CD4-positive, alpha-beta T cell treated with Interleukin-21 for 1 hour (primary cell): ENCODE measurements at regions not wholly inside any gene's neighbourhood (a gene's known extent, or its start where the extent isn't known, plus 50 kb on each side); places are given as distances from the start of the nearest gene placed in this dataset.

ENCODE experiments used
- DNase-seq: peaks from one replicate; pipeline ENCODE4 v3.0.0-alpha.2; 2020

DNA sequence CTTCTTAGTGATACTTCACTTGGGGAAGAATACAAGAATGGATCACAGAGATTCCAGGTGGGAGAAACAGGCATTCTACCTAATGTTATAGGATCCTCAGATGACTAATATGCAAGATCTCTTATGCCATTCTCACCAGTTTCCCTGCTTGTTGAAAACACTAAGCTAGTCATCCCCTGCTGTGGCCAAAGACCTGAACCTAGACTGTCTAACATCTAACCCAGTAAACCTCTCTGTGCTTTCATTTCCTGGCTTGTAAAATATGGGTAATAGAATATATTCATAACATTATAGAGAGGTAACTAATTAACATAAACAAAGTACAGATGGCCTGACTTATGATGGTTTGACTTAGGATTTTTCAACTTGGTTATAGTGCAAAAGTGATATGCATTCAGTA, 776.3 kb downstream of the TUSC7 start:
- DNase-seq = no peak

DNA sequence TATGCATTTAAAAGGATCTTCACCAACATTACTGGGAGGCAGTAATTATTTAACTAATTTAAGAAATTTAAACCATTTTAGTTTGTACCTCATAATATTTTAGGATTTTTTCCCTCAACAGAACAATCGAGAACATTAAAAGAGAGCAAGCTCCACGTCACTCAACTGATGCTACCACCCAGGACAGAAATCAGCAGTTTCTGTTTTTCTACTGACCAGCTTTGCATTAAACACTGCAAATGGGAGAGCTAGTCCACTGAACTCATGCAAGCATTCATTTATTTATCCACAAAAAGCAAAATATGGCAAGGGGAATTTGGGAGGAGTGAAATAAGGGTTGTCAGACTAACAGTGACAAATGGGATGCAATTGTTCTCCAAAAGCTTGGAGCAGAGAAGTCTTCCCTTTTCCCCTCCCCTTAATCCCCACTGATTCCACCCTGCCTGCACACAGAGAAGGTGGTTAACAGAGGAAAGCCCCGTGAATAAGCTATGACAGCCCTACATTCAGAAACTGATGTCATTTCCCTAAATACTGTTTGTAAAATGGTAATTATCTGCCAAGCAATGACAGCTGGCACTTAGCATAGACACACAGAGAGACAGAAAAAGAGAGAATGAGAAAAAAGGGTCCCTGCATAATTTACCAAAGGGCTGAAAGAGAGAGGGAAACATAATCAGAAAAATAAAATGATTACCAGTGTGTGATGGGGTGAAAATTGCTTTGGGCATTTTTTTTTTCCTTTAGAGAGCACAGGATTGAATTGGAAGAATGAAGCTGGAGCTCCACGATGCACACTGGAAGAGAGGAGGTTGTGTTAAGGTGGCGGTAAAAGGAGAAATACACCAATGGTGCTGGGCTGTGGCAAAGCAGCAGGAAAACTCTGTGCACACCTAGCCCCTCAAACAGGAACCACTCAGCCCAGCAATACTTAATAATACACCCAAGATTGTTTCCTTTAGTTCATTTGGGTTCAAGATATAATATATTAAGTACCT, 777.4 kb downstream of the TUSC7 start:
- DNase-seq = no peak

DNA sequence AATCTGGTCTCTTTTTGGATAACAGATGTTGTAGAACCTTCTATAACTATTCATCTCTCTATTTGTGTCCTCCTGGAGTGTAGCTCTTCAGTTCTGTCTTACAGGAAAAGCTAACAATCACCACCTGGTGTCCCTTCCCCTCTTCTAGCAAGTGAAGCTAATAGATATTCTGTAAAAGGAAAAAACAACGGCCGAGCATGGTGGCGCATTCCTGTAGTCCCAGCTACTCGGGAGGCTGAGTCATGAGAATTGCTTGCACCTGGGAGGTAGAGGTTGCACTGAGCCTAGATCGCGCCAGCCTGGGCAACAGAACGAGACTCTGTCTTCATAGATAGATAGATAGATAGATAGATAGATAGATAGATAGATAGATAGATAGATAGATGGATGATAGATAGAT, 779.4 kb downstream of the TUSC7 start:
- no peak for DNase-seq

DNA sequence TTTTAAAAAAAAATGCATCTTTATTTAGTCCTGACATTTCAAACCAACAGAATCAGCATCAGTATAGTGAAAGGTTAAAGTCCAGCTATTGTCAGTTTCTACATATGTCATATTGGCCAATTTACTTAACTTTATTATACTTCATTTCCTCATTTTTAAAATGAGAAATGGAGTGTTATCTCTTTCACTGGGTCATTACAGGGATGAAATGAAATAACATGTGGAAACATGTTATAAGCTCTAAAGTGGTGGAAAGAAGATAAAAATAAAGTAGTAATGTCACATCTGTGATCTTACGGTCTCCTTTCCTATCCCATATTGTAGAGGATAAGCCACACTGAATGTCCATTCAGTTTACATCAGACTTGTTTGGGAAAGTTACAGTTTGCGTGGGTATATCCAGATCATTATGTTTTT, 780.1 kb downstream of the TUSC7 start:
- DNase-seq = no peak

DNA sequence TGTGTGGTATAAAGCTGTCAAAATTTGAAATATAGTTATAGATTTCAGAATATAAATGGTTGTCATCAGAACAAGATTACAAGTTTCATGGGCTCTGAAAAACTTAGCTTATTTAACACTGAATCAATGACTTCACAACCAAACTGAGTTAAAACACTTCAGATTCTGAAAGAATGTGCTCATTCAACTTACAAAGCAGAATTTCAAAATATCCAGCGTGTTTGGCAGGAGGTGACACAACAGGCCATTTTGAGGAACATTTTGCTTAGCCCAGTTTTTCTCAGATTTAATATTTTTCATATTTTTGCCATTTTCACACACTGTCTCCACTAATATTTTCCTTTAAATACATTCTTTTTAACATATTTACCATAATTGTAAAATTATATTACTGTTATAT, 781.1 kb downstream of the TUSC7 start:
- no peak for DNase-seq

DNA sequence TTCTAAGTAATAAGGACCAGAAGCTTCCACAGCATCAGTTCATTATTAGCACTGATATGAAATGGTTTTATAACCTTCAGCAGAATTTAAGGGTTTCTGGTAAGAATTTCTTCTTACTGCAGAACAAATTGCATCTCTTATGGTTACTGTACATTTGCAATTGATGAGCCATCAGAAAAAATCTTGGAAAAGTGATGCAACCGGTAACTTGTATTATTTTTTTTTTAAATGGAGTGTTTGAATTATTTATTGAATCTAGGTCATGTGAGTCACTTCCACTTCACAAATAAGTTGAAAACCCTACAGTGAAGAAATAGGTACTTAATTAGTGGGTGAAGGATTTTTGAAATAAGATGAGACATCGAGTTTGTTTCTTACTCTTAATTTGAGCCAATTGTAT, 786.0 kb downstream of the TUSC7 start:
- DNase-seq = no peak

DNA sequence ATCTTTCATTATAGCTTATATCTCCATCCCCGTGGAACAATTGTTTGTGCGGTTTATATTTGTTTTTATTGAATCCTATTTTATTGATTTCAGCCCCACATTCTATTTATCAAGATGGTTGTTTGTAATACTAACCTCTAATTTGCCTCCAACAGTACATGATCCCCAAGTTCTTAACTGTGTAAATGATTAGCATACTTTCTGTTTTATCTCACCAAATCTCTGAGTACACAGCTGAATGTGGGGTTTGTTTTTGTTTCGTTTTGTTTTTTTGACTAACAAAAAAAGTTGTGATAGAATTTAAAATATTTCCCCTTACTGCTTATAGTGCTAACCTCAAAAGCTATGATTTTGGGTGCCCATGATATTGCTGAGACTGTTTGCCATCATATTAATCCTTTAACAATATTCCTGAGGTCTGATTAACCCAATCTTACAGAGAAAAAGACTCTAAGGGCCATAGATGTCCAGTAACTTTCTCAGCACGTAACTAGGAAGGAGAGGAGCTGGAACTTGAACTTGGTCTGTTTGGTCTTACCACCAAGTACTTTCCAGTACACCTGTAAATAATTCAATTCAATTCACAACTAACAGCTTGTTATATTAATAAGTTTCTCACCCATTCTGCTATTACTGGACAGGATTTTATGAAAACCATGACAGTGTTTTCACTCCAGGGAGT, 789.8 kb downstream of the TUSC7 start:
- DNase-seq = no peak

DNA sequence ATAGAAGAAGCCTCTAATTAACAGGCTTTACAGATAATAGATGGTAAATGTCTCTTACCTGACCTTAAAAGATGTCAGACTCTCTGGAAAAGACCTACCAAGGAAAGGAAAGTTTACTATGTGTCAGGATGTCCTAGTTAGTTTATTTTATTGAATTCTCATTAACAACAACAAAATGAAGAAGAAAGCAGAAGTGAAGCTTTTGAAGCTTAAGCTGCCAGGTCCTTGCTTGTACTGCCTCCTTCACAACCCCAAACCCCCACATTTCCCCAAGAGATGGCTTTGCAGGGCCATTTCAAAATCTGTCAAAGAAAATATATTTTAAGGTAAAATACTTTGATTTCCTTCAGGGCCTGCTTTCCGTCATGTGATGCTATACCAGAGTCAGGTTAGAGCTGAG, 798.4 kb downstream of the TUSC7 start:
- no peak for DNase-seq

DNA sequence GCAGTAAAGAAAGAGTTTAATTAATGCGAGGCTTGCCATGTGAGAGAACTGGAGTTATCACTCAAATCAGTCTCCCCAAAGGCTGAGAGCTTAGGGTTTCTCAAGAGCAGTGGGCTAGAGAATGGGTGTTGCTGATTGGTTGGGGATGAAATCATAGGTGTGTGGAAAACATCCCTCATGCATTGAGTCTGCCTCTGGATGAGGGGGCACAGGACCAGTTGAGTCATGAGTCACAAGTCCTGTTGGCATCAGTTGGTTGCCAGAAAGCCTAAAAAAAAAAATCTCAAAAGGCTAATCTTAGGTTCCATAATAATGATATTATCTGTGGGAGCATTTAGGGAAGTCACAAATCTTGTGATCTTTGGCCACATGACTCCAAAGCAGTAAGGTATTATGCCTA, 800.3 kb downstream of the TUSC7 start:
- DNase-seq = no peak

DNA sequence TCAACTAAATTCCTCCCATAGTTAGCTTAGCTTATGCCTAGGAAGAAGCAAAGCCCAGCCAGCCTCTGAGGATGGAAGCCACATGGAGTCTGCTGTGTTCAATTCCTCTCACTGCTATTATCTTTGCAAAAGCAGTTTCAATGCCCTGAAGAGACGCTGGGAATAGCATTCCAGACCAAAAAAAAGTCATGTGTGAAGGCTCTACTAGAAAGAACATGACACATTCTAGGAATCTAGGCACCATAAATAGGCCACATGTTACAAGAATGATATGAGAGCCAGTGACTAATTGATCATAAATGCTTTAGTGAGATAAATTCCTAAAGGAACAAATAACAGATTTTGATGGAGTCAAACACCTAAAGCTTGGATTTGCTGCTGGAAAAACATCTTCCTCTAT, 800.8 kb downstream of the TUSC7 start:
- no peak for DNase-seq

DNA sequence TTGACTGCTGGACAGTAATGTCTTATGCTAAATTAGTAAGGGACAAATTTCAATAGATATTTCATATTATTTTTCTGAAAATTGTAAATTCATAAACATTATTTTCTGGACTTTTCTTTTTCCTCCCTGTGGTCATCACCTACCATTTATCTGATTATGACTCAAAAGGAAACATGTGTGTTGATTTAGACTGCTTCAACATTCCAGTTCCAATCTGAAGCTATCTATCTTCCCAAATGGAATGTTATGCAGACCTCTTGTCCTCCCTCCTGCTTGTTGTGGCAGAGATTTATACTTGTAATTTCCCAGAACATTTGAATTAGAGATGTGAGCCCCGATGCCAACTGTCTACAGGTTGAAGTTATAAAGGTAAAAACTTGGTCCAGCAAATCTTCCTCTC, 803.4 kb downstream of the TUSC7 start:
- no peak for DNase-seq

DNA sequence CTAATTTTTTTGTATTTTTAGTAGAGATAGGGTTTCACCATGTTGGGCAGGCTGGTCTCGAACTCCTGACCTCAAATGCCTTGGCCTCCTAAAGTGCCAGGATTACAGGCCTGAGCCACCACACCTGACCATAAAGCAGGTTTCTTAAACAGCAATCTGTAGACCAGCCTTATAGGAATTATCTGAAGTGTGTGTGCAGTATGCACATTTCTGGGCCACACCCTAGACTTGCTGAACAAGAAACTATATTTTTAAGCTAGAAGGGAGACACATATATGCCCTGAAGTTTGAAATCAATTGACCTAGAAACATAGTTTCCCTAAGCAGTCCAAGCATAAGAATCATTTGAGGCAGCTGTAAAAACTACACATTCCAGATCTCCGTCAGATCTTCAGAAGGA, 805.7 kb downstream of the TUSC7 start:
- no peak for DNase-seq

DNA sequence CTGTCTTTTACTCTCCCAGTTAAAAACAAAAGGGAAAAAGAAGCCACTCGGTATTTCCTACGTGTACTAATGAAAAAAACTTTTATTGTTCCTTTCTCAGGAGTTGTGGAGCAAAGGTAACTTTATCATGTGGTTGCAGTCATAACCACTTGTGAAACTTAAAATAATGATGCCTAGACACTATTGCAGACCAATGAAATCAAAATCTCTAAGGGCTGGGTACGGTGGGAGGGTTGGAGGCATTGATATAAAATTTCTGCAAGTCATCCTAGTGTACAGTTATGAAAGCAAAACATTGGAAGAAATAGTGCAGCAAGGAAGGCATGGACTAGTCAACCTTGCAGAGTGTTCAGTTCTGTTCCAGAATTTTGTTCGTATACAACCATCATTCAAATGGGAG, 808.8 kb downstream of the TUSC7 start:
- no peak for DNase-seq

DNA sequence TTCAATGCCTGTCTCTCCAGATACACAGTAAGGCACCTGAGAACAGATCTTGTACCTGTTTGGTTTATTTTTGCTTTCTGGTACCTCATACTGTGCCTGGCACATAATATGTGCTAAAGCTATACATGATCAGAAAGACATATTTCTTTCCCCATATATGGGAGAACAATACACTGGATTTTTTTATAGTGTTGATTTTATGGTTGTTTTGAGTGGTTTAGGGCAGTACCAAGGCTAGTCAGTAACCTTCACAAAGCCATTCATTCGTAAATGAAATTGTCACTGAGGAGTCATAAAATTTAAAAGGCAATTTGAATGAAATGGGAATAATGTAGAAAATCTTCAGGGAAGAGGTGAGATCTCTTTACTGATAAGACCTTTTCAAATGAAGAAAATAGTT, 810.2 kb downstream of the TUSC7 start:
- DNase-seq = no peak

DNA sequence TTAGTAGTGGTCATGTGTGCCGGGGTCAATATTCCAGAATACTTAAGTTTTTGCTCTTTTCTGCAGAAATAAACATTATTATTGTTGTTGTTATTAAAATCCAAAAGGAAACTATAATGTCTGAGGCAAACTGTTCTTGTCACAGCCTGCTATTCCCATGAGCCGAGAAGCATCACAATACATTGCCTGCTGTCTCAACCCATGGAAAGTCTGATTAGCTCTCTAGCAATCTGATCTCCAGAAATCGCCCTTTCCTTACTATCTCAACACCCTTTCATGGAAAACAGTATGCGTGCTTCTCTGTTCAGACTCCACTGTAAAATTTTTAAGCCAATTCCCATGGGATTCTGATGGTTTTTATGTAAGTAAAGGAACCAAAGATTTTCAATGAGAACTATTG, 811.0 kb downstream of the TUSC7 start:
- DNase-seq = no peak

DNA sequence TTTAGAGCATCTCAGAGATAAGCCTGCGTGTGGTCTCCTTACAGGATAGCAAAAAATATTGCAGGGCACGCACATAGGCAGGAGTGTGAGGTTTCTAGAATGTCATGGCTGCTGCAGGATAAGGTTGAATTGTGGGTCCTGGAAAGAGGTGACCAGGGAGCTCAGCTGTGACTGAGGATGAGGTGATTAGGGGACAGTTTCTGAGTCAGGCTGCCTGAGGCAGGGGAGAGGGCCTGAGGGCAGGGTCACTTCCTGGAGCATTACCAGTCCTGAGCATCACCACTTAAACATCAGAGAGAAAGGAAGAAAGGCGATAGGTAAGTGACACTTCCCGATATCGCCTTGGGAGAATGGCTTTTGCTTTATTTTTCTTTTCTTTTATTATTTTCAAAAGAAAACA, 813.8 kb downstream of the TUSC7 start:
- no peak for DNase-seq

DNA sequence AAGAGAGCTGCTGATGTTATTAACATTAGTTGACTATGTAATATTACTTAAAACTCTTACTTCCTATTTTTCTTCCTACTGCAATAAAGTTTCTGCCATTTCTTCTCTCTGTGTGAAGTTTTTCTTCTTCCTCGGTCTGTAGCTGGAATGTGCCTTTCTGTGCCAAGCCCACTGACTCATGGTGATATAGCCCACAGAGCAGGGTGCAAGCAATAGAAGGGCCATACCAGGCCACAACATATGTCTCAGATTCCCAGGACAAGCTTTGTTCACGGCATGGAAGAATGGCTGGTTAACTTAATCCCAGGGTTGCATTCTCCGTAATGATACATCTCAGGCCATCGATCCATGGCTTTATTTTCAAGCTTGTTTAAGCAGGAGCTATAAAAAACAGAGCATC, 815.3 kb downstream of the TUSC7 start:
- no peak for DNase-seq

DNA sequence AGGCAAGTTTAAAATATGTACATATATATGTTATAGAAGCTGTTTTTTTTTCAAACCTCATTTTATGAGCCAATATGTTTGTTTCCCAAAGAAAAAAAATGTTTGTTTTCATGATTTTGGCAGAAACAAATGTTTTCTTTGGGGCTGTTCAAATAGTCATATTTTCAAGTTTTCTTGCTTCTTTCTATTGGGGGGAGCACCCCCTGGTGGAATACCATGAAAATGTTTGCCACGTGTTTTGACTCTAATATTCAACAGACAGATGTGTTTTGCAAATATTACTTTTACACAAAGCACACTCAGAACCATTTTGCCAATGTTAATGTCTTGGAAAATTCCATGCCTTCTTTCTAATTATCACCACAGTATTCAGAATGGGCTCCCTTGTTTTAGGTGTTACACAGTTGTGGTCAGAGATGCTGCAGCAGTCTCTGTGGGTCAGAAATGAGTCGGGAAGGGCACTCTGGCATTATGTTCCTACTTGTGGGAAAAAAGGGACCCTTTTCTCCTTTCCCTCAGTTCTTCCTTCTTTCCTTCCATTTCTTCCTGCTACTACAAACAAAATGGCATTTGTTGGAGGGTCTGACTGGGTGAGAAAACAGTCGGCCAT, 817.0 kb downstream of the TUSC7 start:
- DNase-seq = no peak

DNA sequence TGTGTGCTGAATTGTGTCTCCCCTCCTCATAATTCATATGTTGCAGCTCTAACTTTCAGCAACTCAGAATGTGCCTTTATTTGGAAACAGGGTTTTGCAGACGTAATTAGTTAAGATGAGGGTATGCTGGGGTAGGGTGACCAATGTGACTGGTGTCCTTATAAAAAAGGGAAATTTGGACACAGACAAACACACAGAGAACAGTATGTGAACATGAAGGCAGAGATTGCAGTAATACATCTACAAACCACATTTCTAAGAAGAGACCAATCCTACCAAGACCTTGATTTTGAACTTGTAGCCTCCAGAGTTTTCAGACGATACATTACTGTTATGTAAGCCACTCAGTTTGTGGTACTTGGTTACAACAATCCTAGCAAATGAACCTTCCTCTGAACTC, 817.8 kb downstream of the TUSC7 start:
- DNase-seq = no peak

DNA sequence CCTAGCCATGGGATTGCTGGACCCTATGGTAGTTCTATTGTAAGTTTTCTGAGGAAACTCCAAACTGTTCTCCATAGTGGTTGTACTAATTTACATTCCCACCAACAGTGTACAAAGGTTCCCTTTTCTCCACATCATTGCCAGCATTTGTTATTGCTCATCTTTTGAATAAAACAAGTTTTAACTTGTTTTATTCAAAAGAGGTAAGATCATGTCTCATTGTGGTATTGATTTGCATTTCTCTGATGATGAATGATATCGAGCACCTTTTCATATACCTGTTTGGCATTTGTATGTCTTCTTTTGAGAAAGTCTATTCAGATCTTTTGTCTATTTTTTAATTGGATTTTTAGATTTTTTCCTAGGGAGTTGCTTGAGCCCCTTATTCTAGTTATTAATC, 819.1 kb downstream of the TUSC7 start:
- DNase-seq = no peak

DNA sequence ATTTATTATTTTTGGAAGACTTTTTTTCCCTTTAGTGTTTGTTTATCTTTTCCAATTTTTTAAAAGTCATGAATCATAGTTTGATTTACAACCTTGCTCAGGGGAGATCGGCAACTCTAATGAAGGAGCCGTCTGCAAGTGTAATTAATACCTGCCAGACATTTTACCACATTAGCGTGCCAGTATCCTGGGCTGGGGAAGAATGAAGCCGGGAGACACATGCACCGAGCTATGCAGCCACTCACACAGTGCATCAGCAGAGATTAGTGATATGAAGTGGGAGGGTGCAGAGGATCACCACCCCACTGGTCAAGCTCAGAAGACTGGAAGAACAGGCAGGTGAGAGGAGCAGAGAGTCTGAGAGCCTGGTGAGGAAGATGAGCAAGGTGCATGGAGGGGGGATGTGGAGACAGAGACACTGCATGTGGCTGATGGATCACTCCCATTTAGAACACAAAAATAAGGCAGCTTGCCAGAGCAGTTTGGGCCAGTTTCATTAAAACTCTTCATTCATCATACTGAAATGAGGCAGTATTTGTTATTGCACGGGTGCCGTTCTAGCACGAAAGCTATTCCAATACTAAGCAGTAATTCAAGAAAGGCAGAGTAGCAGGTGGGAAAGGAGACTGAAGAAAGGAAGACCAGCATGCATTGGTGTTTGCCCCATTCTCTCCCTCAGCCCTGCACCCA, 821.6 kb downstream of the TUSC7 start:
- DNase-seq = no peak

DNA sequence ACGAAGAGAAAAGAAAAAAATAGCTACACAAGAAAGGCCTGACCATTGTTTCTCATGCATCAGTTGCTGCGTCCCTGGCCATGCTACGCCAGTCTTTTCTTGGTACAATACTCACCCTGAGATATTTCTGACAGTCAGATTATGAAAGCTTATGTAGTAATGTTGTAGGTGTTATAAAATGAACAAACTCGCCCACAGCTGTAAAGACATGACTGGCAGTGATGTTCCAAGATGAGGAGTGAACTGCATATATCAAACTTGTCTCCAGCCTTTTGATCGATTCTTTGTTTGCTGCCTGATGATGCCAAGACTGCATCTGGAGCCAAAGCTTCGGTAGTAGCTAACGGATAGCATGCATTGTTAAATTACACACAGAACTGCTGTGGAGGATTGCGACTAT, 822.7 kb downstream of the TUSC7 start:
- DNase-seq = no peak

DNA sequence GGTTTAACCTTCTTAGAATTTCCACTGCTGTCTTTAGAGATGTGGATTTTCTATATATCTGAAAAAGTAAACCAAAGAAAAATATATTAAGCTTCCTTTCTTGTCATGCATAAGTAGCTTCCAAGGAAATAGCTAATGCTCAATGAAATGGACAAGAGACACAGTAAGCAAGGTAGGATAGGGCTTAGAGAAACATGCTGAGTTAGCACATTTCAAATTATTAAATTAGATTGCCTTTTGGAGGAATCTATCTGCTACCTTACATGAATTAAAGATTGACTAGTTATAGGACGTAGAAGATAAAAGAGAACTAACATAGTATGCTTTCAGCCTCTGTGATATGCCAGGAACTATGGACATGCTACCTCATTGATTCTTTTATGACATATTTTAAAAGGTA, 824.6 kb downstream of the TUSC7 start:
- DNase-seq = no peak
